Prostate gland (tissue), 2 donors: ENCODE measurements at regions not wholly inside any gene's neighbourhood (a gene's known extent, or its start where the extent isn't known, plus 50 kb on each side); places are given as distances from the start of the nearest gene placed in this dataset.

Experiments used
- DNase-seq: peaks from one replicate; pipeline ENCODE4 v3.0.0-alpha.2; 2019; ENCODE audit warnings: low spot score
- H3K27ac ChIP-seq, 2 donors: fragments of 200-600 bp; sonication (generic); 2 replicates each; pipeline ENCODE4 v1.5.1; 2017 to 2019
- H3K27me3 ChIP-seq: fragments of 200-600 bp; sonication (generic); replicated peaks from 2 replicates; pipeline ENCODE4 v1.5.1; 2019; ENCODE audit not compliant: insufficient read depth
- H3K36me3 ChIP-seq, 2 donors: fragments of 200-600 bp; sonication (generic); 1 replicate in 1 of 2; 2 replicates in 1 of 2; pipeline versions ENCODE4 v1.5.1 to v1.8.1; 2017 to 2019
- H3K4me1 ChIP-seq: fragments of 200-600 bp; sonication (generic); replicated peaks from 2 replicates; pipeline ENCODE4 v1.5.1; 2019
- H3K4me3 ChIP-seq, 2 donors: fragments of 200-600 bp; sonication (generic); 2 replicates each; pipeline ENCODE4 v1.5.1; 2017 to 2019
- H3K9me3 ChIP-seq: fragments of 200-600 bp; sonication (generic); 2 replicates; pipeline ENCODE4 v1.5.1; 2017
- POLR2A ChIP-seq: fragments of 450-650 bp; IDR thresholded peaks from one replicate; pipeline ENCODE4 v1.6.1; 2016; ENCODE audit warnings: antibody characterized with exemption, mild to moderate bottlenecking
- POLR2AphosphoS5 ChIP-seq: sonication (generic); formaldehyde crosslinking; IDR thresholded peaks from one replicate; pipeline ENCODE4 v1.6.1; 2017; ENCODE audit warnings: antibody characterized with exemption
- WGBS: methylation state at CpG from one replicate; pipeline ENCODE4 v1.1.5; 2018; 5-methylcytosine and 5-hydroxymethylcytosine counted together
- intact Hi-C: fragments of 100-400 bp; cut with DNase I; formaldehyde crosslinking; loops from one replicate; pipeline ENCODE4 v1.14.2; 2022
- TF ChIP-seq, protein P1 (sequence below), 4 experiments: fragments of 200-600 bp in 2 of 4; fragments of 450-650 bp in 2 of 4; sonication (generic) in 2 of 4; IDR thresholded peaks; 1 replicate in 3 of 4; 2 replicates in 1 of 4; pipeline ENCODE4 v1.5.1; 2016 to 2019; ENCODE audit warnings: antibody characterized with exemption in 4 of 4, mild to moderate bottlenecking in 2 of 4, moderate library complexity in 2 of 4

DNA sequence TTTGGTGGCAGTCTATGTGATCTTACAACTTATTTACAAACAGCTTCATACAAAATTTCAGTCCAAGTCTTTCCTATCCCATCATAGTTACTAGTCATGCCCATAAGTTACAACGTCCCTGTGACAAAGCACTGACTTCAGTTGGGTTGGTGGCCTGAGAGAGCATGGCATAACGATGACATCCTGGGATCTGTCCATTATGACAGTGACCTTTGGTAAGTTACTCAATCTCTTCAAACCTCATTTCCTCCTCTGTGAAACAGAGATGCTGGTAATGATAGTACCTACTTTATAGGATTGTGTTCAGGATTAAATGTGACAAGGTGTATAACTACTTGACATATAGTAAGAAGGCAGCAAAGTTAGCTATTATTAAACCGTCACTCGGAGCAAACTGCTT, 55.4 kb upstream of the ATP5MC3 start:
- intact Hi-C loops = no loop called here
- no peak overlapping the region for H3K27ac ChIP-seq
- WGBS = 69% methylated on average over 4 of the region's 4 CpGs

DNA sequence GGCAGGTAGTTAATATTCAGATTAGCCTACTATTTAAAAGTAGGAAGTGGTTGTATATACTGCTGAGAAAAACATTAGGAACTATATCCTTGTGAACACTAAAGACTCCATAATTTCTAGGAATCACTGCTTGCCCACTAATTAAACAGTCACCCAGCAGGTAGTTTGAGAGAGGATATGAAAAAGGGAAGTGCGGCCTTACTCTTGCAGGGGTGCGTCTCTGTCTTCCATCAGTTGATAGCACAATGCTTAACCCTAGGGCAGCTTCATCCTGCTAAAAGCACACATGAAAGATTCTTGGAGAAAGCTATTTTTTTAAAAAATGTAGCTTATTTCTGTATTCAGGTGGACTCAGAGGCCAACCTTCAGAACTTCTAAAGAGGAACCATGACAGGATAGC, 53.1 kb upstream of the ATP5MC3 start:
- intact Hi-C loops = no loop called here
- no peaks in the 10 kb centered on the region for H3K4me1 ChIP-seq
- no peaks in the 10 kb centered on the region for H3K9me3 ChIP-seq
- no peak overlapping the region for H3K4me3 ChIP-seq
- H3K36me3 ChIP-seq = no peaks in the 10 kb centered on the region
- DNase-seq = no peak
- no peak for TF ChIP-seq POLR2A
- no peak for TF ChIP-seq POLR2AphosphoS5
- TF ChIP-seq, protein P1, sequence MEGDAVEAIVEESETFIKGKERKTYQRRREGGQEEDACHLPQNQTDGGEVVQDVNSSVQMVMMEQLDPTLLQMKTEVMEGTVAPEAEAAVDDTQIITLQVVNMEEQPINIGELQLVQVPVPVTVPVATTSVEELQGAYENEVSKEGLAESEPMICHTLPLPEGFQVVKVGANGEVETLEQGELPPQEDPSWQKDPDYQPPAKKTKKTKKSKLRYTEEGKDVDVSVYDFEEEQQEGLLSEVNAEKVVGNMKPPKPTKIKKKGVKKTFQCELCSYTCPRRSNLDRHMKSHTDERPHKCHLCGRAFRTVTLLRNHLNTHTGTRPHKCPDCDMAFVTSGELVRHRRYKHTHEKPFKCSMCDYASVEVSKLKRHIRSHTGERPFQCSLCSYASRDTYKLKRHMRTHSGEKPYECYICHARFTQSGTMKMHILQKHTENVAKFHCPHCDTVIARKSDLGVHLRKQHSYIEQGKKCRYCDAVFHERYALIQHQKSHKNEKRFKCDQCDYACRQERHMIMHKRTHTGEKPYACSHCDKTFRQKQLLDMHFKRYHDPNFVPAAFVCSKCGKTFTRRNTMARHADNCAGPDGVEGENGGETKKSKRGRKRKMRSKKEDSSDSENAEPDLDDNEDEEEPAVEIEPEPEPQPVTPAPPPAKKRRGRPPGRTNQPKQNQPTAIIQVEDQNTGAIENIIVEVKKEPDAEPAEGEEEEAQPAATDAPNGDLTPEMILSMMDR (IDR thresholded peaks at IDR 0.05) = no peak
- no peak overlapping the region for H3K27ac ChIP-seq
- no peaks in the 10 kb centered on the region for H3K27me3 ChIP-seq
- 66% methylated on average over 2 of the region's 2 CpGs for WGBS

More for the DNA sequence above, 55.4 kb upstream of the ATP5MC3 start:
- no peak overlapping the region for H3K4me3 ChIP-seq
- H3K36me3 ChIP-seq = no peaks in the 10 kb centered on the region
- H3K4me1 ChIP-seq = no peaks in the 10 kb centered on the region
- no peaks in the 10 kb centered on the region for H3K9me3 ChIP-seq
- H3K27me3 ChIP-seq = no peaks in the 10 kb centered on the region
- DNase-seq = no peak
- TF ChIP-seq POLR2AphosphoS5 = no peak
- TF ChIP-seq, protein P1 (IDR thresholded peaks at IDR 0.05) = no peak
- no peak for TF ChIP-seq POLR2A

DNA sequence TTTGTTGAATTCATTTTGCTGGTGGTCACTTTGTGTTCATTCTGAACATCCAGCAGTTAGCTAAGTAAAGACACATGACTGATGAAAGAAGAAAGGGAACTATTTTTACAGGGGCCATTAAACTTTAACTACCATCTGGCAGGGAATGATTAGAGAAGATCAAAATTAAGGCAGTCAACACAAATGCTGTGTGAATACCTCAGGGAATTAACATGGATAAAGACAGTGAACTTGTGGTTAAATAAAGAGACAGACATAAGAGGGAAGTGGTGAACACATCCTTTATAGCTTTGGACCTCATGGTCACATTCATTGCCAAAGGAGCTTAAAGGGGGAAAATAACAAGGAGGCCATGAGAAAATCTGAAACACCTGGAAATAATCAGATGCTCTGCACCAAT, 52.6 kb upstream of the ATP5MC3 start:
- Histone ChIP-seq H3K9me3 (no peaks in the 10 kb centered on the region), H3K4me3 (no peak overlapping the region), H3K27ac (no peak overlapping the region), H3K36me3 (no peaks in the 10 kb centered on the region), H3K4me1 (no peaks in the 10 kb centered on the region), H3K27me3 (no peaks in the 10 kb centered on the region)
- intact Hi-C loops = no loop called here
- DNase-seq = peak; percentile 9
- peak; percentile 47 for TF ChIP-seq POLR2AphosphoS5
- TF ChIP-seq POLR2A = no peak

DNA sequence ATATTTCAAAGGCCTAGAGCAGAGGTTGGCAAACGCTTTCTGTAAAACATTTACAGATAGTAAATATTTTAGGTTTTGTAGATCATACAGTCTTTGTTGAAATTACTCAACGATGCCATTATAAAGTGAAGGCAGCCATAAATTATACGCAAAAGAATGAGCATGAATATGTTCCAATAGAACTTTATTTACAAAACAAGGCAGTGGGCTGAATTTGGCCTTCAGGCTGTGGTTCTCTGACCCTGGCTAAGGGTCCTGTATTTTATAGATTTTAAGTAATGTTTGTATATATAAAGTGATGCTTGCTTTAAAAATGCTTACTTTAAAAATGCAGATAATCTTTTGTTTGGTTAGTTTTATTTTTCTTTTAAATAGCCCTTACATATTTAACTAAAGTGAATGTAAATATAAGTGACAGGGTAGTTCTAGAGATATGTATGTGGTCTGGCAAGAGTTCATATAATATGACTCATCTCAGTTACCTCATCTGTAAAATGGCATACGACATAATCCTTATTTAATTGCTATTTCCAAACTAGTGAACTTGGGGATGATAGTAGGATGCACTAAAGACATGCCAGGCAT, 51.7 kb upstream of the ATP5MC3 start:
- Histone ChIP-seq H3K27me3 (no peaks in the 10 kb centered on the region), H3K4me1 (no peaks in the 10 kb centered on the region), H3K27ac (no peak overlapping the region), H3K4me3 (no peak overlapping the region), H3K36me3 (no peaks in the 10 kb centered on the region), H3K9me3 (no peaks in the 10 kb centered on the region)
- intact Hi-C loops = no loop called here
- DNase-seq = no peak
- TF ChIP-seq POLR2A (no peak), POLR2AphosphoS5 (no peak)
- TF ChIP-seq, protein P1 (IDR thresholded peaks at IDR 0.05) = no peak
- 22% methylated on average over 4 of the region's 4 CpGs for WGBS
